NOMO-1 treated with dmso at 0.1 percent for 144 hours (cell line): ENCODE measurements at regions not wholly inside any gene's neighbourhood (a gene's known extent, or its start where the extent isn't known, plus 50 kb on each side); places are given as distances from the start of the nearest gene placed in this dataset.

ENCODE experiments used
- DNase-seq: peaks from one replicate; lab custom pipeline; 2025; ENCODE audit not compliant: unreplicated experiment; lab: John Stamatoyannopoulos, UW

DNA sequence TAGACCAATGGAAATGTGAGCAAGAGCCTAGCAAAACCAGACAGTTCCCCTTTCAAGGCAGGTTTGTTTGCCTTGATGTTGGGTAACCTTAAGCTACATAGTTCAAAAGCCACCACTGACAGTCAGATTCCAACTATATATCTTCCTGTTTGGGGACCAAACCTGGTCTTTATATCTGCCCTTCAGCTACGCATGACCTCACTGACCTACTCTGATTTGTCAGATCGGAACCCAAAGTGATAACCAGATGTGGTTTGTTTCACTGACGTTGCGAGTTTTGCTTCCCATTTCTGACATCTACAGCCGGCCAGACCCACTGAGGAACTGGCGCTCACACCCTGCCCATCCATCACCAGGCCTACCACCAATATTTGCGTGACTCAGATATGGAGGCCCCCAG lies 361.1 kb upstream of the CHRM3 start:
- peak; percentile 92 for DNase-seq

GRCh38 chr1:239023732-239024360 lies 362.5 kb upstream of the CHRM3 start:
- DNase-seq = no peak

DNA sequence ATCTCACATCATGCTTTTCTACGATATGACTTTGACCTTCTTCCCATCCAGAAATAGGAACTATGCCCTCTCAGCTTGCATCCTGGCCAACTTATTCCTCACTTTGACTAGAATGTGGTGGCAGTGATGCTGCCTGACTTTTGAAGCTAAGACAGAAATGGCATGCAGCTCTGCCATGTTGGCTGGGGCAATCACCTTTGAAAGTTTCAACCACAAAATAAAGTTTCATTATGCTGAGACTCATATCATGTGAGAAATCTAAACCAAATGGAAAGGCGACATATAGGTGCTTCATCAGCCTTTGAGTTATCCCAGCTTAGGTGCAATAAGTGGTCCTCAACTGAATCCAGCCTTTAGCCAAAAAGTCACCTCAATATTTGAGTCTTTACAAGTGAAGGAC lies 370.0 kb upstream of the CHRM3 start:
- DNase-seq = no peak

DNA sequence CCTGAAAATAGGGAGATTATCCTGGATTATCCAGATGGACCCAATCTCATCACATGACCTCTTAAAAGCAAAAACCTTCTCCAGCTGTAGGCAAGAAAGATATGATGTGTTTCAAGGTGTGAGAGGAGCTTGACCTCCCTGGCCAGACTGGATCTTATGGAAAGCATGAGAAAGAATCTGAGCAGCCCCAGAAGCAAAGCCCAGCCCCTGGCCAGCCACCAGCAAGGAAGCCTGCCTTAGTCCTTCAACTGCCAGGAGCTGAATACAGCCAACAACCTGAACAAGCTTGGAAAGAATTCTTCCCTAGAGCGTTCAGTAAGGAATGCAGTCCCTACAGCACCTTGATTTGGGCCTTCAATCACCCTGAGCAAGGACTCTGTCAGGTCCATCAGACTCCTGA lies 375.0 kb upstream of the CHRM3 start:
- DNase-seq = no peak

DNA sequence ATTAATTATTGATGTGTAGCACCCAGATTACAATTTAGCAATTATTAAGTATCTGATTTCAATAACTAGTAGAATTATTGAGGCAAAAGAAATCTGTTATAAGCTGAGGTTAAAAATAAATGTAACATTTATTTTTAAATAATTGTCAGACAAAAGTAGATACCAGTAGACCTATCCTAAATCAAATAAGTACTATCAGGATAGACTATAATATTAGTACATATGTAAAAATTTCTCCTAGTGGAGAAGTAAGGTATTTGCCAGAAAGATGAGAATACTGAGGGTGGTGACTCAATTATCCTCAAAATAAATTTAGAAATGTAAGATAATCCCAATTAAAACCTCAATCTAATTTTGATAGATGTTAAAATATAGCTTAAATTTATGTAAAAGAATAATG lies 377.8 kb upstream of the CHRM3 start:
- DNase-seq = no peak

- no peak for DNase-seq
These were observed 380.1 kb upstream of the CHRM3 start for GRCh38 chr1:239006276-239006675.

- DNase-seq = no peak
These were observed 386.4 kb upstream of the CHRM3 start for GRCh38 chr1:238999944-239000343.

- no peak for DNase-seq
These were observed 387.8 kb upstream of the CHRM3 start for GRCh38 chr1:238998577-238998976.

- no peak for DNase-seq
These were observed 394.4 kb upstream of the CHRM3 start for GRCh38 chr1:238991765-238992495.

- no peak for DNase-seq
These were observed 401.1 kb upstream of the CHRM3 start for GRCh38 chr1:238985312-238985711.

DNA sequence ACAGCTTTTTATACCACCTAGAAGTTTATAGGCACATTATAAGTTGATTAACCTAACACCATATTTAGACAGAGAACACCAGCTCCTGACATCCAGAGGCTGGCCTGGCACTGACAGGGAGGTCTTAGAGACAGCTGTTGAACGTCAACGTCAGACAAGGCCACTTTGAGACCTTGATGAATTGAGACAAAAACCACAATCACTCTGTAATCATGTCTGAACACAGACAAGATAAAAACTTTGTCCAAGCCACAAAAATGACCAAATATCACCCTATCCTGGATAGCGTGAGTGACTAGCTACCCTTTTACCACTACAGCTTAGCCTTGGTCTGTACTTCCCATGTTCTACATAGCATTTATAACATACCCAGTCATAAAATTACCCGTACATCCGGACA lies 403.6 kb upstream of the CHRM3 start:
- no peak for DNase-seq

DNA sequence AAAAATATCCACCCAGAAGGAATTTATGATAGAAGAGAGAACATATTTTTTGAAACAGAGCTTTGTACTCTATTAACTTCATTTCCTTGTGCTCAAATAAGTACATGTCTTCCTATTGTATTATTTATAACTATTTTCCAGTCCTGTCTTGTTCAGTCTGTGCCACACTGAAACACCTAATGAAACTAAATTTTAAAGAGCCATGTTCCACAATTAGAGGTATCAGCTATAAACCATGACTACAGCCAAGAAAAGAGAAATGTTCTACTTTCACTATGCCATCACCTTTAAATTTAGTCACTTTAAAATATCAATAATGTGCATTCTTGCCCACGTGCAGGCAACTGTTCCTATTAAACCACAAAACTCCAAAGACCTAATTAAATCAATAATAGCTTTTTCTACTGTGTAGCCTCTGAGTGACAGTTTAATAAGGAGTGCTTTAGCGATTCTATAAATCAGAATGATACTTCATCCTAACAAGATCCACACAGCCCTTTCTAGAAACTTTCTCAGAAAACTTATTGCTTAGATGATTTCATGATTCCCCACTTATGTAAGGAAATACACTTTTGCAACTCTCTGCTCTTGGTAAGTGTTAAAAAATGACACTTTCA lies 404.9 kb upstream of the CHRM3 start:
- DNase-seq = no peak

- no peak for DNase-seq
These were observed 406.3 kb upstream of the CHRM3 start for GRCh38 chr1:238980053-238980452.

GRCh38 chr1:238964631-238965030 lies 421.7 kb upstream of the CHRM3 start:
- no peak for DNase-seq

GRCh38 chr1:238962941-238963340 lies 423.4 kb upstream of the CHRM3 start:
- no peak for DNase-seq

DNA sequence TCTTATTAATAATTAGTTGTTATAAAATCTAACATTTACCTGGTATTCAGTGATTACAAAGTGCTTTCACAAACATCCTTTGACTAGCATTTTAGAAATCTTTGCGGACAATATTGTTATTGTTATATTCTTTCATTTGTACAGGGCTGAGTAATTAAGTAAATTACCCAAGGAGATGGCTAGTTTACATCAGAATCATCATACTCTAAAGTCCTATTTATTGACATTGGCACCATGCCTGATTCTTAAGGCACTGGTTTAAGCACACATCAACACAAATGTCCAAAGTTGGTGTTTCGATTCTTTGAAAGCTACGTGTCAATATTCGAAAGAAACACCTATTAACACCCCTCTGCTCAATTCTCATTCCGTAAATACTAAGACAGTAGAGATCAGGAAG lies 424.6 kb upstream of the CHRM3 start:
- DNase-seq = no peak

DNA sequence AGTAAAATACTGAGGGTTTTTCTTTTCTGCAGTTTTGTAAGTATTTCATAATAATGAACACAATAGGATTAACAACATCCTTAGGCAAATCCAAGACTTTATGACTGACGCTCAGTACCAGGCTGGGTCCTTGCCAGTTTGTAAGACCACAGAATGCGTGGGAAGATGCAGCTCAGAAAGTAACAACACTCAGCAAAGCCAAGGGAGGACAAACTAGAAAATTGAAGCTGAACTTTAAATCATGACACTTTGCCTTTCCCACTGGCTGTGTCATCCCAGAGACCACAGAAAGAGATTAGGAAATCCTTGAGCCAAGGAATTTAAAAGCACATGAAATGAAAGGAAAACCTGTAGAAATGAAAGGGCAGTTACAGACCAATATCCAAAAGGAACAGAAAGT lies 426.3 kb upstream of the CHRM3 start:
- no peak for DNase-seq

GRCh38 chr1:238955934-238956333 lies 430.4 kb upstream of the CHRM3 start:
- DNase-seq = no peak

GRCh38 chr1:238954865-238955264 lies 431.5 kb upstream of the CHRM3 start:
- no peak for DNase-seq

- DNase-seq = no peak
These were observed 432.8 kb upstream of the CHRM3 start for GRCh38 chr1:238953448-238954010.

GRCh38 chr1:238951809-238952208 lies 434.6 kb upstream of the CHRM3 start:
- peak; percentile 2 for DNase-seq

- DNase-seq = peak; percentile 1
These were observed 435.6 kb upstream of the CHRM3 start for GRCh38 chr1:238950784-238951183.
